GM21528 (cell line): ENCODE measurements at regions not wholly inside any gene's neighbourhood (a gene's known extent, or its start where the extent isn't known, plus 50 kb on each side); places are given as distances from the start of the nearest gene placed in this dataset.
"Not testable (repeated sequence)": the region's sequence is repeated elsewhere in the genome, so short reads cannot be mapped to it uniquely, and the experiment has no call there.

Experiments used
- ATAC-seq: cut with Tn5 transposase; IDR thresholded peaks from one replicate; pipeline ENCODE4 v1.9.1; 2021; ENCODE audit warnings: mild to moderate bottlenecking, moderate library complexity; ENCODE audit not compliant: unreplicated experiment, low FRiP score

GRCh38 chr22:22754961-22755777, 110.8 kb downstream of the GGTLC2 start:
- ATAC-seq: no peak

GRCh38 chr22:22755778-22756100, 111.3 kb downstream of the GGTLC2 start:
- no peak for ATAC-seq

GRCh38 chr22:22756109-22756508, 111.7 kb downstream of the GGTLC2 start:
- ATAC-seq: no peak

GRCh38 chr22:22756551-22757201, 112.3 kb downstream of the GGTLC2 start:
- not testable (repeated sequence) for ATAC-seq

GRCh38 chr22:22758101-22758807, 113.8 kb downstream of the GGTLC2 start:
- ATAC-seq: not testable (repeated sequence)

- ATAC-seq: no peak
Measured at GRCh38 chr22:22759371-22759770, 115.0 kb downstream of the GGTLC2 start.

GRCh38 chr22:22759889-22760546, 115.6 kb downstream of the GGTLC2 start:
- no peak for ATAC-seq

GRCh38 chr22:22761606-22761962, 117.2 kb downstream of the GGTLC2 start:
- ATAC-seq: no peak

GRCh38 chr22:22761963-22762772, 117.8 kb downstream of the GGTLC2 start:
- no peak for ATAC-seq

GRCh38 chr22:22763512-22763911, 119.1 kb downstream of the GGTLC2 start:
- no peak for ATAC-seq

- no peak for ATAC-seq
Measured at GRCh38 chr22:22764085-22764484, 119.7 kb downstream of the GGTLC2 start.

GRCh38 chr22:22767876-22768602, 119.6 kb upstream of the IGLL5 start:
- ATAC-seq: no peak

- no peak for ATAC-seq
Measured at GRCh38 chr22:22768885-22769284, 118.7 kb upstream of the IGLL5 start.

- no peak for ATAC-seq
Measured at GRCh38 chr22:22769434-22770279, 118.0 kb upstream of the IGLL5 start.

- ATAC-seq: no peak
Measured at GRCh38 chr22:22770280-22770871, 117.2 kb upstream of the IGLL5 start.

GRCh38 chr22:22770881-22771280, 116.7 kb upstream of the IGLL5 start:
- ATAC-seq: no peak

GRCh38 chr22:22771696-22772377, 115.8 kb upstream of the IGLL5 start:
- no peak for ATAC-seq

GRCh38 chr22:22772396-22772795, 115.2 kb upstream of the IGLL5 start:
- no peak for ATAC-seq
